OCI-M1 (cell line): ENCODE measurements at regions not wholly inside any gene's neighbourhood (a gene's known extent, or its start where the extent isn't known, plus 50 kb on each side); places are given as distances from the start of the nearest gene placed in this dataset.

Experiments
- DNase-seq: peaks from one replicate; lab custom pipeline; 2025; lab: John Stamatoyannopoulos, UW

DNA sequence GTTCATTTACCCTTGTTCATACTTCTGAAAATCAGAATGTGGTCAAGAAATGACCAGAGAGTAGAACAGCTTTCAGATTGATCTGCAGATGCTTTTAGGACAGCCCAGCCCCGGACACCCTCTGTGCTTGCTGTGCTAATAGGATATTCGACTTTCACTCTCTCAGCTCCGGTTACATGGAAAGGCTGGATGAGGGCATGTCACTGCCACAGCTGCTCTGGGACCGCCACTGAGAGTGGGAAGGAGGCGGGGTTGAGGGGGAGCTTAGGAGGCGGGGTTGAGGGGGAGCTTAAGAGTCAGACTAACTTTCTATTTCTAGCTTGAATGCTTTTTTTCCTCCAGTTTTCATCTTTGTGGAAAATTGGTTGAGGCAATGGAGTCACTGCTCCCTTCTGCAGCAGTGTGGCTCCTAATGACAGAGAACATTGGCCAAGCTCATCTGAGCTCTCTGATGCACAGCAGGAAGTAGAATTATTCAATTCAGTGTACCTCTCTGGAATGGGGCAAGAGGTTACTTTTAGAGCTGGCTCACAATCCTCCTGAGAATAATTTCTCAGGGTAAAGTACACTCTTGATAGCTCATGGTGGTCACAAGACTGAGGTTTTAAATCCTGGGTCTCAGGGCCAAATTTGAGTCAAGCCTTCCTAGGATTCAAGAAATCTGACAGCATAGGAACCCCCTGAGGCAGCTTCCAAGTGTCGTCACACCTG, 74.6 kb upstream of the NPAS1 start:
- no peak for DNase-seq

DNA sequence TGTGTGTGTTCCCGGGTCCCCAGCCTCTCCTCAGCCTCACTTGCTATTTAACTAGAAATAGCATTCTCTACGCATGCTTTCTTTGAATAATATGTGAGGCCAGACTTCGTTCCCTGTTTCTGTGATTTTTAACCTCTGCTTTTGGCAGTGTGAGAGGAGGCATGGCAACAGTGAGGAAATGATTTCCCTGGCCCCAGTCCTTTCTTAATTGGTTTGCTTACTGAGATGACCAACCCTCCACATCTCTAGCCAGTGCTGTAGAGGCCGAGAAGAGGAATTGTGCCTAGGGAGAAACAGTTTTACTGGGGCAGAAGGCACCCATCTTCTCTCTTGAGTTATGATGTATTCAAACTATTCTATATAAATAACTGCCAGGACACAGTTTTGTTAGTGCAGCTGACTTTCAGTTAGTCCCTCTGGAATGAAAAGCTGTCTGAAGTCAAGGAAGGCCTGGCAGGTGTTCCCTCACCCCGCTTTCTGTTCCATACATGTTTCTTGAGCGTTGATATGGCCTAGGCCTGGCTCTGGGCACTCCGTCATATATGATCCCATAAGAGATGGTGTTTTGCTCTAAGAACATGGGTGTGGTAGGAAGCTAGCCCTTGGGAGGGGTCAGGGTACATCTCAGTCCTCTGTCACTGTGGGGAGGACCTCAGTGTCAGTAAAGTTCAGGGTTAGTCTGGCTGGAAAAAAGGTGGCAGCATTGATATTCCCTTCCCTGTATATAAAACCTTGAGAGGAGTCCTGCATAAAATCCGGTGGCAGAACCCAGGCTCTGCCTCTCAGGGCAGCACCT, 73.7 kb upstream of the NPAS1 start:
- DNase-seq = no peak

DNA sequence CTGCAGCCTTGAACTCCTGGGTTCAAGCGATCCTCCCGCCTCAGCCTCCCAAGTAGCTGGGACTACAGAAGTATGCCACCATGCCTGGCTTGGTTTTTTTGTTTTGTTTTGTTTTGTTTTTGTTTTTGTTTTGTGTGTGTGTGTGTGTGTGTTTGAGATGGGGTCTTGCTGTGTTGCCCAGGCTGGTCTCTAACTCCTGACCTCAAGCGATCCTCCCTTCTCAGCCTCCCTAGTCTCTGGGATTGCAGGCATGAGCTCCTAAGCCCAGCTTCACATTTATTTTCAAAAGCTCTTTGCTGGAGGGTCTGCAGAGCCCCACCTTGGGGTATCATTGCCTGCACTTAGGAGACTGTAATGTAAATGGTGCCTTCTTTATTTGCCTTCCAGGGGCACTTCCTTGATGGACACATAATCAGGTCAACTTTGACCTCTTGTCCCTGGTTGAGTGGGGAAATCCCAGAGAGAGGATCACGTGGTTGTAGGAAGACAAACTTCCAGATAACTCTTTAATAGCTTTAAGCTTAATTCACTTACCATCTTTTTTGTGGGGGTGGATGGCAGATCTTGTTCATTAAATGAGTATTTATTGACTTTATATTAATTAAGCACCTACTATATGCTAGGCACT, 72.9 kb upstream of the NPAS1 start:
- no peak for DNase-seq

DNA sequence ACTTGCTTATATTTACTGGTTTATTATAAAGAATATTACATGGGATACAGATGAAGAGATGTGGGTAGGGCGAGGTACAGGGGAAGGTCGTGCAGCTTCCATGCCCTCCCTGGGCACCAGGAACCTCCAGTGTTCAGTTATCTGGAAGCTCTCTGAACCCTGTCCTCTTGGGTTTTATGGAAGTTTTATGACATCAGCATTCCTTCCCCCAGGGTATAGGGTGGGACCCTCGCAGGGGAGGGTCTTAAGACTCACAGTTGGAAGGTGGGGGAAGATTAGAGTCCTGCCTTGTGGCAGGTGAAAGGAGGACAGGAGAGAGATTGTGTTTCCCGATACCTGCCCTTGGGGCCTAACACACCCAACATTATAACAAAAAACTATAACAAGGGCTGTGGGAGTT, 71.8 kb upstream of the NPAS1 start:
- no peak for DNase-seq

DNA sequence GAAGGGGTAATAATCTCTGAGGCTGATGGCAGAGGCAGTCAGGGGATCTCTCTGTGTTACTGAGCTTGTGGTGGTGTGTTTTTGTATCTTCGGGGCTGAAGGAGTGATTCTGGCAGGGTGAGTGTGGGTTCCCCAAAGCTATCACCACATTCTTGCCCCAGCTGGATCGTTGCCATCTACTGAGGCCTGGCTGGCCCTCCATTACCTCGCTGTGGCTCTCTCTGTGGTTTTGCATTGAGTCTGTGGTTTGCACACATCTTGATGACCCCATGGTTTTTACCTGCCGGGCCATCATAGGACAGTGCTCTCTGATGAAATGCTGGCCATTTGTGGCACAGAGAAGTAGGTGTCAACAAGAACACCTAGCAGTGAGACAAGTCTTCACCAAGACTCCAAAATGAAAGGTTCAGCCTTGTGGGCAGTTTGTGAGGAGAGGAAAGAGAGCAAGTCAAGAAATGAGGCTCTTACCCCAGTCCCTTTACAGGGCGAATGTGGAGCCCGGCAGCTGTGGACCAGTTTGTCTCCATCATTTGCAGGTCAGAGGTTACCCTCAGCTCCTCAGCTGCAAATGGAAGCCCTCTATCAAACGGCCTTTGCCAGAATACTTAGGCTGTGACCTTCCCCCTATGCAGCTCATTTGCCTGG, 69.0 kb upstream of the NPAS1 start:
- DNase-seq = peak; percentile 21

DNA sequence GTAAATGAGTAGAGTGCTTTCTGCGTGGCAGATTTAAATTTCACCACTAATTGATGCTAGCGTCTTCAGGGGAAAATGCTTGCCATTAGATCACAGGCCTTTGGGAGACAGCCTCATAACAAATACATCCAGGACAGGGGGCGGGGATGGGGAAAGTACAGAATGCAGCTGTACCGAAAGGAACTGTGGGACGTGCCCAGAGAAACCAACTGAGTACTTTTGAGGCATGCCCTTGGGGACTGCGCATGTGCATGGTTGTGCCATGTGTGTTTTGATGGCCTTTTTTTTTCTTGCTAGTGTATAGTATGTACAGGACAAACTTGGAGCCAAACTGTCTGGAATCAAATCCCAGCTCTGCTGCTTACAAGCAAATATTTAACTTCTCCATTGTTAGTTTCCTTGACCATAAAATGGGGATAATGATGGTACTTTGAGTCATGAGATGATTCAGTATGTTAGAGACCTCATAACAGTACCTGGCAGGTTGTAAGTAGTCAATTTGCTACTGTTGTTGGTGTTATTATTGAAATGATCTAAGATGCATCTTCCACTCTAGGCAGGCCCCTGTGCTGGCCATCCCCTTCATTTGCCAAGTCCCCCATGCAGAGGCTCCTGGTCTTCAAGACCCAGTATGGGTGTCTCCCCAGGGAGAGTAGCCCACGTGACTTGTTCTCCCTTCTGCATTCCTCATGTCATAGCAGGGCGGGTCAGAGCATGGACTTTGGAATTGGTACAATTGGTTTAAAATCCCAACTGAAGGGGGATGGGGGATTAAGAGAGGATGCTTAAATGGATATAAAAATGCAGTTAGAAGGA, 68.3 kb upstream of the NPAS1 start:
- no peak for DNase-seq

DNA sequence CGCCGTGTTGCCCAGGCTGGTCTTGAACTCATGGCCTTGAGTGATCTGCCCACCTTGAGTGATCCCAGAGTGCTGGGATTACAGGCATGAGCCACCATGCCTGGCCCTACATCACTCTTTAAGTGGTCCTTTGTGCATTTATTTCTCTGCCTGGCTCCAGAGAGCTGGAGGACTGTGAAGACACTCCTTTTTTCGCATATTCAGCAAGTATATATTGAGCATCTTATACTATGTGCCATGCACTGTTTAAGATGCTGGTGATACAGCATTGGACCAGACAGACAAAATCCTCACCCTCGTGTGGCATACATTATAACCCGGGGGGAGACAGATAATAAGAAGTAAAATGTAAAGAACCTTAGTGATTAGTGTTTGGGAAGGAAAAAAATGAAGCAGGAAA, 66.8 kb upstream of the NPAS1 start:
- no peak for DNase-seq

DNA sequence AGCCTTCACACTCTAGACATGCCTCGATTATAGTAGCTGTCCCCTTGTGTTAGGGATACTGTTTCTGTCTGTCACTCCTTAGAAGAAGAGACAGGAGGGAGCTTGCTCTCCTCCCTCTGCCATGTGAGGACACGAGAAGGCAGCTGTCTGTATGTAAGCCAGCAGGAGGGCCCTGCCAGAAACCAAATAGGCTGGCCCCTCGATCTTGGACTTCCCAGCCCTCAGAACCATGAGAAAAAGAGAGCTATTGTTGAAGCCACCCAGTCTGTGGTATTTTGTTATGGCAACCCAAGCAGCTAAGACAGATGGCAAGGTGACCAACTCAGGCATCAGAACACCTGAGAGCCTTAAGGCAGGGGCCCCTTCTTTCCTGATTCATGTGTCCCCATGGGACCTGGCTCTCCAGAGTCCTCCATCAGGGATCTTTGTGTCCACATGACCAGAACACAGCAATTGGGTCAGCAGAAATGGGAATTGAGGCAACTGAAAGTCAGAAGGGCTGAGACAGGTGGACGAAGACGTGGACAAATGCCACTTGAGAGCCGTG, 65.6 kb upstream of the NPAS1 start:
- no peak for DNase-seq

DNA sequence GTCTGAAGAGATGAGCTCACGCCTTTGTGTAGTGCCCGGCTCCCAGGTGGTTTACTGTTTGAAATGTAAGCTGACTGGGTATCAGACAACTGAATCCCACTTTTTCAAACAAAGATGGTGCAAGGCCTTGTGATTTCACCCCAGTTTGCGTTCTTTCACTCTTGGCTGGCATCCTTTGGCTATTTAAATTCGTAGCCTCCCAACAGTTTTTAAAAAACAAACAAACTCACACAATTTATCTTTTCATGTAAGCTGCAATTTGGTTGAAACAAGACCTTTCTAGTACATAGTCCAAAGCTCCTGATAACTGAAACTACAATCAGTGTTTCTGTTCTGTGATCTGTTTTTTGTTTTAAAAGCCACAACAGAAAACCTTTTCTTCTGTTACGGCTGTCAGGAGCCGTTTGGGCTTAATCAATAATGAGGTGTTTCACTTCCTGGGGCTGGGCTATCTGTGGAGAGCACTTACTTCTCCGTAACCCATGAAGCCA, 65.1 kb upstream of the NPAS1 start:
- no peak for DNase-seq

DNA sequence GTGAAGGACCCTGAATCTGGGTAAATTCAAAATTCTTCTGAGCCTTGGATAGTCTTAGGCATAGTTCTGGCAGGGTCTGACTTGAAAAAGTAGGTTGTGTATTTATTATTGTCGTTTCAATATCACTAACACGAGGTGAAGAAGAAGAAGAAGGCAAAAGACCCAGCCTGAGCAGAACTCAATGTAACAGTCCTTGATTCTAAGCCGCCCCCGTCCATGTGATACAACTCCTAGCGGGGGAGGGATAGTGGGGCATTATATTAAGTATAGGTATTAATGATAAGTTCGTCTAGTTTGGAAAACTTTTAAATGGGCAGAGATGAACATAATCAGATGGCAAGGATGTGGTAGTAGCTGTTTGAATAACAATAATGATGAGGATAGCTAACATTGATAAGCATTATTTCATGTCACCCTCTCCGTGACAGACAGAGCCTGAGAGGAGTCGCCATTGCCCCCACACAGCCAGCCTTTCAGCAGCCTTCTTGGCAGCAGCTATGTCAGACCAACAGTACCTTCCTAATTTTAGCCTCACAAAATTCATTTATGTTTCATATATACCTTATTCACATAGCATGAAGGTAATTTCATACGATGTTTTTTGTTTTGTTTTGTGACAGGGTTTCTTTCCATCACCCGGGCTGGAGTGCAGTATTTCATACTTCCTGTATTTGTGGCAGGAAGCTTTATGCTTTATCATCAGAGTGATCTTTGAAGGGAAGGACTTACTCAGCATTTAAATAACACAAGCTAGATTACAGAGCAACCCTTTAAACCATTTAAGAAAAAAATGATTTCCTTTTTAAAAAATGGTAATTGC, 64.4 kb upstream of the NPAS1 start:
- peak; percentile 86 for DNase-seq

DNA sequence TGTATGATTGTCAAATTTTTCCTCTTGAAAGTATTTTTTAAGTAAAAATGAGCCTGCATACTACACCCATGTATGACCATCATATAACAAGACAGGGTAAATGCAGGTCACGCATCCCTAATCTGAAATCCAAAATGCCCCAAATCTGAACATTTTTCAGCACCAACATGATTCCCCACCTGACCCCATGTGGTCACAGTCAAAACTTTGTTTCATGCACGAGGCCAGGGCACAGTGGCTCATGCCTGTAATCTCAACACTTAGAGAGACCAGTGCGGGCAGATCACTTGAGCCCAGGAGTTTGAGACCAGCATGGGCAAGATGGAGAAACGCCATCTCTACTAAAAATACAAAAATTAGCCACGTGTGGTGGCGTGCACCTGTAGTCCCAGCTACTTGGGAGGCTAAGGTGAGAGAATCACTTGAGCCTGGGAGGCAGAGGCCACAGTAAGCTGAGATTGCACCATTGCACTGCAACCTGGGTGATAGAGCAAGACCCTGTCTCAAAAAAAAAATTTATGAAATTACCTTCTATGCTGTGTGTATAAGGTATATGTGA, 63.7 kb upstream of the NPAS1 start:
- DNase-seq = no peak

DNA sequence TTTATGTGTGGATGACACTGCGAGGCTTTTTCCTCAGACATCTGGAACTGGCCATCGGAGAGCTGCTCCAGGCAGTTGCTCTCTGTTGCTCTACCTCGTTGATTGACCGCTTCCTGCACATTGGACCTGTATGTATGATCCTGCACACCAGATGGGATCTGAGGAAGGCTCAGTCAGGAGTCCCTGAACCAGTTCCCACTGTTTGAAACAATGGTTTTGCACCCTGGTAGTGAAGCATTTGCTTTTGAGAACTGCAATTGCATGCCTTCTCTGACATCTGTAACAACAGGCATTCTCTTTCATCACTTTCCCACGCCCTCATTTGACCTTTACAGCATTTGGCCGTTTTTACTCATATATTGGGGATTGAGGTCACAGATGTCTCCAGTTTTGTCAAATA, 61.1 kb upstream of the NPAS1 start:
- DNase-seq = peak; percentile 22

DNA sequence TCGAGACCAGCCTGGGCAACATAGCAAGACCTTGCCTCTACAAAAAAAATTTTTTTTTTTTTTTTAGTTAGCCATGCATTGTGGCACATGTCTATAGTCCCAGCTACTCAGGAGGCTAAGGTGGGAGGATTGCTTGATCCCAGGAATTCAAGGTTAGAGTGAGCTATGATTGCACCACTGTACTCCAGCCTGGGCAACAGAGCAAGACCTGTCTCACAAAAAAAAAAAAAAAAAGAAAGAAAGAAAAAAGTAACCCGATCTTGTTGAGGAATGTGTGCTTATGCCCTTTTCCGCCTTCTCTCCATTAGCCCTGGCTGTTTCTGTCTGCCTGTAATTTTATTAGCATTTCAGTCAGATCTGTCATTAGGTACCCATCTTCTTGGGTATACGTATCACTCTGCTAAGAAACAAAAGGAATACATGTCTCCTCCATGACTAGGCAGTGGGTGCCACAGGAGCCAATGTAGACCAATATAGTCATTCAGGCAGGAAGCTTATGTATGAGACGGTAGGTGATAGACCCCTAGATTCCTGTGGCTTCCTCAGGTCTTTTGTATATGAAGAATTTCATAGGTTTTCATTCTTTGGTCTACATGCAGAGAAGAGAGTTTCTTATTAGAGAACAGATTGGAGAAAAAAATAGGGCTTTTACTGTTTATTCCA, 59.6 kb upstream of the NPAS1 start:
- DNase-seq = no peak

DNA sequence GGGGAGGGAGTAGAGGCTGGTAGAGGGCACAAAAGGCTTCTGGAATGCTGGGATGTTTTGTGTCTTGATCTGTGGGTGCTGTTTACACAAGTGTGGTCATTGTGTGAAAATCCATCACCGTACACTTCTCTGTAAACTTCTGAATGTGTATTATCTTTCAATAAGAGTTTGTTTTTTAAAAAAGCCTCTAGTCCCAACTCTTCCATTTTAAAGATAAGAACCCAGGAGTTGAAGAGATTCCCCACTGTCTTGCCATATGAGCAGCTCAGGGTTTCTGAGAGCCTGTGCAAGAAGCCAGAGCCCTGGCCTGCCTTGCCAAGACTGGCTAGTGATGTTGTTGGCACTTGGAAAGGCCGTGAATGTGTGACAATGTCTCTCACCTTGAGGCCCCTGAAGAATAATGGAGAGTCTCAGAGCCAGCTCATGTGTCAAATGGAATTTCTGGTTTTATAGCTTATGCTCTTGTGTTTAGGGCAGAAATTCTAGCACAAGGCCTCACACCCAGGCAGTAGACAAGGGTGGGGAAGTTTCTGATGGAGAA, 57.5 kb upstream of the NPAS1 start:
- no peak for DNase-seq

DNA sequence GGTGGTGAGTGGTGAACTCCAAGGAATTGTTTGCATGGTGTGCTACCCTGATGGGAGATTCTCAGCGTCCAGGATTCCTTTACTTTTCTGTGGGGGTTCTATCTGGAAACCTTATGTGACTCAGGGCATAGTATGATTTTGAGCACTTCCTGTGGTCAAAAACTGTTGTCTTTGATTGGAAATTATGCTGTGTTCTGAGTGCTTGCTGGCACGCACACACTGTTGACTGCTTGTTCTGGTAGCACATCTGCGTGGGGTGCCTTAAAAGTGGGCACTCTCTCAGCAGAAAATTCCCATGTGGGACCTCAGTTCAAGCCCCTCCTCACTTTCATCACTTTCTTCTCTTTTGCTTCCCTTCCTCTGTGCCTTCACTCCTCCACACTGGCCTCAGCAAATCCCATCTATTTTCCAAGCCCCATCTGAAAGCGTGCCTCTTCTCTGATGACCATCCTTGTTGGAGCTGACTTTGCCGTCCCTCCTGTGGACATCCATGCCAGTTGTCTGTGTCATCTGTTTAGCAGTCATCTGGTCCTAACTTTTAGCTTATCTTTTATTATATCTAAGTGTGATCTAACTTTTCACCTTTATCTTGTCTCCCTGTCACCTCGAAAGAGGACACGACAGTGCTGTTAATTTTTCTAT, 56.4 kb upstream of the NPAS1 start:
- no peak for DNase-seq

DNA sequence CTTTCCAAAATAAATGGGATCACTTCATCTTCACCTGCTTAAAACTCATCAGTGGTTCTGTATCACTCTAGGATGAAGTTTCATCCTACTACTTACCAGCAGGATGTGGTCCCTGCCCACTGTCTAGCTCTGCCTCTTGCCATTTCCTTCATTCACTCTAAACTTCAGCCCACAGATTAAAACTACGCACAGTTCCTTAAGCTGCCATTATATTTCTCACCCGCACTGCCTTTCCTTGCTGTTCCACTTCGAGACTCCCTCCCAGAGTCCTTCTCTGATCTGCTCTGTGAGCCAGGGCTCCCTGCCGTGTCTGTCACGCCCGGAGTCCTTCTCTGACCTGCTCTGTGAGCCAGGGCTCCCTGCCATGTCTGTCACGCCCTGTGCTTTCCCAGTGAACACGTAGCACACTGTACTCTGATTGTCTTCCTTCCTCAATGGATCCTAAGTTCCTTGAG, 52.0 kb upstream of the NPAS1 start:
- no peak for DNase-seq
